CD4-positive, alpha-beta T cell treated with Interleukin-15 for 4 hours (primary cell): ENCODE measurements at regions not wholly inside any gene's neighbourhood (a gene's known extent, or its start where the extent isn't known, plus 50 kb on each side); places are given as distances from the start of the nearest gene placed in this dataset.
"Not testable (repeated sequence)": the region's sequence is repeated elsewhere in the genome, so short reads cannot be mapped to it uniquely, and the experiment has no call there.

Source experiments
- DNase-seq: peaks from one replicate; pipeline ENCODE4 v3.0.0-alpha.2; 2020; ENCODE audit warnings: low spot score

GRCh38 chrX:39409246-39409917, 608.1 kb downstream of the MID1IP1 start:
- no peak for DNase-seq

- DNase-seq = no peak
Observed at GRCh38 chrX:39414290-39414854, 613.1 kb downstream of the MID1IP1 start.

- DNase-seq = no peak
Observed at GRCh38 chrX:39416547-39417260, 615.4 kb downstream of the MID1IP1 start.

GRCh38 chrX:39418254-39418704, 617.0 kb downstream of the MID1IP1 start:
- DNase-seq = no peak

- DNase-seq = no peak
Observed at GRCh38 chrX:39418731-39419638, 617.7 kb downstream of the MID1IP1 start.

- no peak for DNase-seq
Observed at GRCh38 chrX:39421006-39421405, 619.7 kb downstream of the MID1IP1 start.

GRCh38 chrX:39425124-39425806, 624.0 kb downstream of the MID1IP1 start:
- DNase-seq = no peak

GRCh38 chrX:39426101-39426500, 624.8 kb downstream of the MID1IP1 start:
- no peak for DNase-seq

- DNase-seq = no peak
Observed at GRCh38 chrX:39427492-39427891, 626.2 kb downstream of the MID1IP1 start.

- no peak for DNase-seq
Observed at GRCh38 chrX:39427906-39428305, 626.6 kb downstream of the MID1IP1 start.

- no peak for DNase-seq
Observed at GRCh38 chrX:39430551-39430950, 629.3 kb downstream of the MID1IP1 start.

- no peak for DNase-seq
Observed at GRCh38 chrX:39431893-39432292, 630.6 kb downstream of the MID1IP1 start.

GRCh38 chrX:39434671-39435070, 633.4 kb downstream of the MID1IP1 start:
- DNase-seq = not testable (repeated sequence)

GRCh38 chrX:39436538-39436937, 635.3 kb downstream of the MID1IP1 start:
- DNase-seq = not testable (repeated sequence)

- no peak for DNase-seq
Observed at GRCh38 chrX:39437670-39438441, 636.6 kb downstream of the MID1IP1 start.

- DNase-seq = no peak
Observed at GRCh38 chrX:39438603-39439602, 637.6 kb downstream of the MID1IP1 start.

- peak; percentile 16 for DNase-seq
Observed at GRCh38 chrX:39439906-39440798, 638.9 kb downstream of the MID1IP1 start.

- DNase-seq = no peak
Observed at GRCh38 chrX:39440799-39441284, 639.6 kb downstream of the MID1IP1 start.
